ENCODE measurements at regions not wholly inside any gene's neighbourhood (a gene's known extent, or its start where the extent isn't known, plus 50 kb on each side); places are given as distances from the start of the nearest gene placed in this dataset.

- peak in 1 of 42 donors; percentile 0 for DNase-seq
- intact Hi-C loops (cut with DNase I) = no loop called here
These were observed 81.6 kb downstream of the MATN1 start for GRCh38 chr1:30641572-30642353.

- no peak for DNase-seq
- intact Hi-C loops (cut with DNase I) = no loop called here
These were observed 83.4 kb downstream of the MATN1 start for GRCh38 chr1:30639881-30640452.

- intact Hi-C loops (cut with DNase I) = no loop called here
- DNase-seq = no peak
These were observed 84.6 kb downstream of the MATN1 start for GRCh38 chr1:30638811-30639210.

GRCh38 chr1:30638086-30638485 lies 85.3 kb downstream of the MATN1 start:
- DNase-seq = no peak
- intact Hi-C loops (cut with DNase I) = no loop called here

GRCh38 chr1:30637183-30637980 lies 86.0 kb downstream of the MATN1 start:
- intact Hi-C loops (cut with DNase I) = no loop called here
- peak in 20 of 42 donors; percentile 12 to 65 (median 34) for DNase-seq

GRCh38 chr1:30636621-30637020 lies 86.8 kb downstream of the MATN1 start:
- intact Hi-C loops (cut with DNase I) = no loop called here
- no peak for DNase-seq

- DNase-seq = peak in 1 of 42 donors; percentile 34
- intact Hi-C loops (cut with DNase I) = no loop called here
These were observed 87.9 kb downstream of the MATN1 start for GRCh38 chr1:30635391-30635975.

- no peak for DNase-seq
- intact Hi-C loops (cut with DNase I) = no loop called here
These were observed 88.9 kb downstream of the MATN1 start for GRCh38 chr1:30634507-30634906.

- intact Hi-C loops (cut with DNase I) = no loop called here
These were observed 90.1 kb downstream of the MATN1 start for GRCh38 chr1:30633294-30633693.

GRCh38 chr1:30632481-30632880 lies 90.9 kb downstream of the MATN1 start:
- intact Hi-C loops (cut with DNase I) = no loop called here
- no peak for DNase-seq

More at GRCh38 chr1:30633294-30633693, 90.1 kb downstream of the MATN1 start:
- DNase-seq = peak in 1 of 42 donors; percentile 0

GRCh38 chr1:30631700-30632099 lies 91.7 kb downstream of the MATN1 start:
- intact Hi-C loops (cut with DNase I) = no loop called here
- peak in 1 of 42 donors; percentile 5 for DNase-seq

- peak in 1 of 42 donors; percentile 31 for DNase-seq
- intact Hi-C loops (cut with DNase I) = no loop called here
These were observed 93.9 kb downstream of the MATN1 start for GRCh38 chr1:30629501-30629900.

GRCh38 chr1:30627994-30628393 lies 95.4 kb downstream of the MATN1 start:
- intact Hi-C loops (cut with DNase I) = no loop called here
- peak in 1 of 42 donors; percentile 11 for DNase-seq

GRCh38 chr1:30627206-30627605 lies 96.2 kb downstream of the MATN1 start:
- intact Hi-C loops (cut with DNase I) = no loop called here
- DNase-seq = peak in 1 of 42 donors; percentile 0

GRCh38 chr1:30623431-30623830 lies 100.0 kb downstream of the MATN1 start:
- intact Hi-C loops (cut with DNase I) = no loop called here
- DNase-seq = no peak

- intact Hi-C loops (cut with DNase I) = no loop called here
- peak in 1 of 42 donors; percentile 2 for DNase-seq
These were observed 103.8 kb downstream of the MATN1 start for GRCh38 chr1:30619619-30620018.

GRCh38 chr1:30618335-30618747 lies 105.0 kb downstream of the MATN1 start:
- peak in 1 of 42 donors; percentile 25 for DNase-seq
- intact Hi-C loops (cut with DNase I) = no loop called here

GRCh38 chr1:30616759-30617158 lies 106.6 kb downstream of the MATN1 start:
- no peak for DNase-seq
- intact Hi-C loops (cut with DNase I) = no loop called here

GRCh38 chr1:30615816-30616590 lies 107.4 kb downstream of the MATN1 start:
- DNase-seq = no peak
- intact Hi-C loops (cut with DNase I) = no loop called here

Measured in head of caudate nucleus (tissue), 42 donors.